Ishikawa (cell line): ENCODE measurements at regions not wholly inside any gene's neighbourhood (a gene's known extent, or its start where the extent isn't known, plus 50 kb on each side); places are given as distances from the start of the nearest gene placed in this dataset.
A peak's percentile ranks its signal among the peaks of the same experiment; 100 is the strongest.

ENCODE experiments used
- CEBPB ChIP-seq: IDR thresholded peaks from 2 replicates; pipeline ENCODE4 v1.6.1; 2012
- CREB1 ChIP-seq: IDR thresholded peaks from 2 replicates; pipeline ENCODE4 v1.6.1; 2012; ENCODE audit warnings: low read depth
- EGR1 ChIP-seq: IDR thresholded peaks from 2 replicates; pipeline ENCODE4 v1.6.1; 2012
- EP300 ChIP-seq: IDR thresholded peaks from 2 replicates; pipeline ENCODE4 v1.6.1; 2012; ENCODE audit warnings: borderline replicate concordance
- FOXM1 ChIP-seq: IDR thresholded peaks from 2 replicates; pipeline ENCODE4 v1.6.1; 2012; ENCODE audit warnings: low read depth, borderline replicate concordance
- NFIC ChIP-seq: IDR thresholded peaks from 2 replicates; pipeline ENCODE4 v1.6.1; 2012
- RAD21 ChIP-seq: IDR thresholded peaks from 2 replicates; pipeline ENCODE4 v1.6.1; 2012; ENCODE audit warnings: low read depth
- TAF1 ChIP-seq: IDR thresholded peaks from 2 replicates; pipeline ENCODE4 v1.6.1; 2012; ENCODE audit warnings: low read depth, mild to moderate bottlenecking
- TCF12 ChIP-seq: IDR thresholded peaks from 2 replicates; pipeline ENCODE4 v1.6.1; 2012; ENCODE audit warnings: low read depth
- TEAD4 ChIP-seq: IDR thresholded peaks from 2 replicates; pipeline ENCODE4 v1.6.1; 2012
- YY1 ChIP-seq: IDR thresholded peaks from 2 replicates; pipeline ENCODE4 v1.6.1; 2012; ENCODE audit warnings: low read depth
- ZBTB7A ChIP-seq: IDR thresholded peaks from 2 replicates; pipeline ENCODE4 v1.6.1; 2012; ENCODE audit warnings: low read depth
- TF ChIP-seq, protein P1 (sequence below): IDR thresholded peaks from 2 replicates; pipeline ENCODE4 v1.6.1; 2012
- TF ChIP-seq, protein P2 (sequence below): IDR thresholded peaks from 2 replicates; pipeline ENCODE4 v1.6.1; 2012
- TF ChIP-seq, protein P3 (sequence below): IDR thresholded peaks from 2 replicates; pipeline ENCODE4 v1.6.1; 2012; ENCODE audit warnings: low read depth, mild to moderate bottlenecking

DNA sequence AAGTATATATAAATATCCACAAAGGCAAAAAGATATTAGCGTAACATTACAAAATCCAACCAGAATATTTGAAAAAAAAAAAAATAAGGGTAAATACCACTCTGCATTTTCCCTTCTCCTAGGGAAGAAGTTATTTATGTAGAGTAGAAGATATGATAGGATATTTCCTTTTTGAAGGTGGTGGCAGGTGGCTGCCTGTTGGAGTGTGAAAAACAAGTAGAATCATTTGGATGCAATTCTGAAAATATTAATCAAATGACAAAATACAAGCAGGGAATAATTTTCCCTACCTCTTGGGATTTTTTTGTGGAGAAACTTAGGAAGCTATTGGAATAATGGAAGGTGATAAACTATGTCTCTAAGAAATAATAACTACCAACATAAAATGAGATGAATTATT, 62.5 kb upstream of the OGFRL1 start:
- TF ChIP-seq, protein P1, sequence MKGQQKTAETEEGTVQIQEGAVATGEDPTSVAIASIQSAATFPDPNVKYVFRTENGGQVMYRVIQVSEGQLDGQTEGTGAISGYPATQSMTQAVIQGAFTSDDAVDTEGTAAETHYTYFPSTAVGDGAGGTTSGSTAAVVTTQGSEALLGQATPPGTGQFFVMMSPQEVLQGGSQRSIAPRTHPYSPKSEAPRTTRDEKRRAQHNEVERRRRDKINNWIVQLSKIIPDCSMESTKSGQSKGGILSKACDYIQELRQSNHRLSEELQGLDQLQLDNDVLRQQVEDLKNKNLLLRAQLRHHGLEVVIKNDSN: no peak
- TF ChIP-seq NFIC (no peak), EP300 (no peak), ZBTB7A (no peak), TCF12 (no peak), TEAD4 (no peak), EGR1 (no peak), CREB1 (no peak), FOXM1 (no peak), CEBPB (no peak), YY1 (no peak)
- TF ChIP-seq, protein P2, sequence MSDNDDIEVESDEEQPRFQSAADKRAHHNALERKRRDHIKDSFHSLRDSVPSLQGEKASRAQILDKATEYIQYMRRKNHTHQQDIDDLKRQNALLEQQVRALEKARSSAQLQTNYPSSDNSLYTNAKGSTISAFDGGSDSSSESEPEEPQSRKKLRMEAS: no peak

DNA sequence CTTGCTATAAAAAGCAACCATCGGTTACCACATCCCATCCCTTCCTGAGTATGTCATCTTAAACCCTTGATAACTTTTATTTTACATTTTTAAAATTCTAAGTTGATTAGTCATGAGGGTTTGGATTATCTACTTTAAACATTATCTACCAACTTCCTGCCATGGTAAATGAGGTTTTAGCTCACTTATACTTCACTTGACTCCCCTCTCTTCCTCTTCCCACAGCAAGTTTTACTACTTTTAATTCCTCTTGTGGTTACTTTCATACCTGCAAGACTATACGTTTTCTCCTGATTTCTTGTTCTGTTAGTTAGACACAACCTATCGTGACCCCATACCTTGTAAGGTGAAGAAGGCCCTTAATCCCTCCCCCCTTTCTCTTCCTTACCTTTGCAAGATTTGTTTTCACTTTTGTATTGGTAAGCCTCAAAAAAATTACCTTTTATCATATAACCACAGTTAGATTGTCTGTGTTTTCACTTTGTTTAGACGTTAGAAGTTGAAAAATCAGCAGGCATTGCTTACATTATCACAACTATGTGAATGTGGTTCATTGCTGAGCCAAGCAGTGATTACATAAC, 60.1 kb upstream of the OGFRL1 start:
- no peak for TF ChIP-seq TAF1
- no peak for TF ChIP-seq CEBPB
- TF ChIP-seq, protein P2: no peak
- no peak for TF ChIP-seq FOXM1
- no peak for TF ChIP-seq NFIC
- TF ChIP-seq CREB1: no peak
- TF ChIP-seq ZBTB7A: no peak
- no peak for TF ChIP-seq EGR1
- no peak for TF ChIP-seq TCF12
- TF ChIP-seq RAD21: no peak

DNA sequence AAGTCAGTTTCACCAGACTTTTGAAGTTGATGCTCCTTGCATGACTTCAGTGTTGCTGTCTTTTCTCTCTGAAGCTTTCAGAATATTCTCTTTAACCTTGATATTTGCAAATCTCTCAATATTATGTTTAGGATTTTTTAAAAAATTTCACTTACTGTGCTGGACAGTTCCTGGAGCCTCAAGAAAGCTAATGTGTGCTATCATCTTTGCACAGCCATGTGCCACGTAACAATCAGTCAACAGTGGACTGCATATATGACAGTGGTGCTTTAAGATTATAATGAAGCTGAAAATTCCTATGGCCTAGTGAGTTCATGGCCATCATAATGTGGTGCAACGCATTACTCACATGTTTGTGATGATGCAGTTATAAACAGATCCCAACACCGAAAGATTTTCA, 59.1 kb upstream of the OGFRL1 start:
- TF ChIP-seq, protein P3, sequence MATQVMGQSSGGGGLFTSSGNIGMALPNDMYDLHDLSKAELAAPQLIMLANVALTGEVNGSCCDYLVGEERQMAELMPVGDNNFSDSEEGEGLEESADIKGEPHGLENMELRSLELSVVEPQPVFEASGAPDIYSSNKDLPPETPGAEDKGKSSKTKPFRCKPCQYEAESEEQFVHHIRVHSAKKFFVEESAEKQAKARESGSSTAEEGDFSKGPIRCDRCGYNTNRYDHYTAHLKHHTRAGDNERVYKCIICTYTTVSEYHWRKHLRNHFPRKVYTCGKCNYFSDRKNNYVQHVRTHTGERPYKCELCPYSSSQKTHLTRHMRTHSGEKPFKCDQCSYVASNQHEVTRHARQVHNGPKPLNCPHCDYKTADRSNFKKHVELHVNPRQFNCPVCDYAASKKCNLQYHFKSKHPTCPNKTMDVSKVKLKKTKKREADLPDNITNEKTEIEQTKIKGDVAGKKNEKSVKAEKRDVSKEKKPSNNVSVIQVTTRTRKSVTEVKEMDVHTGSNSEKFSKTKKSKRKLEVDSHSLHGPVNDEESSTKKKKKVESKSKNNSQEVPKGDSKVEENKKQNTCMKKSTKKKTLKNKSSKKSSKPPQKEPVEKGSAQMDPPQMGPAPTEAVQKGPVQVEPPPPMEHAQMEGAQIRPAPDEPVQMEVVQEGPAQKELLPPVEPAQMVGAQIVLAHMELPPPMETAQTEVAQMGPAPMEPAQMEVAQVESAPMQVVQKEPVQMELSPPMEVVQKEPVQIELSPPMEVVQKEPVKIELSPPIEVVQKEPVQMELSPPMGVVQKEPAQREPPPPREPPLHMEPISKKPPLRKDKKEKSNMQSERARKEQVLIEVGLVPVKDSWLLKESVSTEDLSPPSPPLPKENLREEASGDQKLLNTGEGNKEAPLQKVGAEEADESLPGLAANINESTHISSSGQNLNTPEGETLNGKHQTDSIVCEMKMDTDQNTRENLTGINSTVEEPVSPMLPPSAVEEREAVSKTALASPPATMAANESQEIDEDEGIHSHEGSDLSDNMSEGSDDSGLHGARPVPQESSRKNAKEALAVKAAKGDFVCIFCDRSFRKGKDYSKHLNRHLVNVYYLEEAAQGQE: peak; percentile 62; the same call in 1 of the 2 replicates
- TF ChIP-seq CREB1 (no peak), TEAD4 (no peak), TAF1 (no peak), YY1 (no peak), EP300 (no peak), FOXM1 (no peak), TCF12 (no peak)
- TF ChIP-seq, protein P1: no peak

DNA sequence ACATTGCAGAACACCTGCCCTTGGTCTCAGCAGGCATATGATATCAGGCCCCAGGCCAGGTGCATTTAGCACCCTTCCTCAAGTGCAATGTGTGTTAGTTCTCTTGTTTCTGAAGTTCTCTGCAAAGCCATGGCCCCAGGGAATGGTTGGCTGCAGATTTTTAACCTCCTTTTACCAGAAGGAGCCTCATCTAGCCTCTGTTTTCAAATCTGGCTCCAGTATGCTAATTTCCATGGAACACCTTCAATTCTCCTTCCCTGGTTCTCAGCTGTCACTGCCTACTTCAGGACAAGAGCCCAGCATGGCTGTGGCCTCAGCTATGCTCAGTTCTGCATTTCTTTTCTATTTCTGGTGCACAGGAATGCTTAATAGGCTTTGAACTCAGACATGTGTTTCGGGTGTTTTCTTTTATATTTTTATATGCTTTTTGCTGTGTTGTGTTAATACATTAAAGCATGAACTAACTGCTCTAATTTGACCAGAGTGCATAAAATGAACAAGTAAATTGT, 51.6 kb upstream of the OGFRL1 start:
- TF ChIP-seq, protein P3: no peak
- TF ChIP-seq ZBTB7A: no peak
- TF ChIP-seq, protein P2: no peak
- no peak for TF ChIP-seq EP300
- TF ChIP-seq TCF12: no peak
- no peak for TF ChIP-seq RAD21
- TF ChIP-seq, protein P1: no peak
- no peak for TF ChIP-seq TEAD4
- no peak for TF ChIP-seq YY1
- TF ChIP-seq CEBPB: no peak
- no peak for TF ChIP-seq FOXM1
- no peak for TF ChIP-seq EGR1
- TF ChIP-seq NFIC: no peak
- TF ChIP-seq TAF1: no peak
- TF ChIP-seq CREB1: no peak

DNA sequence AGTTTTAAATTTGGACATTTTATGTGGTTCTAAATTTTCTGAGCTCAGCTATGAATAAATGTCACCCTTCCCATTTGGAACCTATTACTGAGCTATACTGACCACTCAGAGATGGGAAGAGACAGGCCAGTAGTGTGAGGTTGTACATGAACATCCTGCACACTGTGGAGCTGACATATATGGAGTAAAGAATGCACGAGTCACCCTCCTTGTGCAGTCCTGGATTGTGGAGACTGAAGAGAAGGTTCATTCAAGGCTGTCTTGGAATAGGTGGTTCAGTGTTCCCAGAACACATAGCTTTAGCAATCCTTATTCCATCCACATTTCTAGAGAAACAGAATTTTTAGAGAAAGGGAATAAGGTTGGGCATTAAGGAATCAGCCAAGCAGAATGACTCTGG, 50.3 kb upstream of the OGFRL1 start:
- TF ChIP-seq YY1 (no peak), CEBPB (no peak), EGR1 (no peak), TCF12 (no peak), TEAD4 (no peak), RAD21 (no peak), NFIC (no peak), ZBTB7A (no peak), FOXM1 (no peak), TAF1 (no peak)
- TF ChIP-seq, protein P3: no peak
- TF ChIP-seq, protein P1: no peak
- TF ChIP-seq, protein P2: no peak
